ENCODE measurements at regions not wholly inside any gene's neighbourhood (a gene's known extent, or its start where the extent isn't known, plus 50 kb on each side); places are given as distances from the start of the nearest gene placed in this dataset.

DNA sequence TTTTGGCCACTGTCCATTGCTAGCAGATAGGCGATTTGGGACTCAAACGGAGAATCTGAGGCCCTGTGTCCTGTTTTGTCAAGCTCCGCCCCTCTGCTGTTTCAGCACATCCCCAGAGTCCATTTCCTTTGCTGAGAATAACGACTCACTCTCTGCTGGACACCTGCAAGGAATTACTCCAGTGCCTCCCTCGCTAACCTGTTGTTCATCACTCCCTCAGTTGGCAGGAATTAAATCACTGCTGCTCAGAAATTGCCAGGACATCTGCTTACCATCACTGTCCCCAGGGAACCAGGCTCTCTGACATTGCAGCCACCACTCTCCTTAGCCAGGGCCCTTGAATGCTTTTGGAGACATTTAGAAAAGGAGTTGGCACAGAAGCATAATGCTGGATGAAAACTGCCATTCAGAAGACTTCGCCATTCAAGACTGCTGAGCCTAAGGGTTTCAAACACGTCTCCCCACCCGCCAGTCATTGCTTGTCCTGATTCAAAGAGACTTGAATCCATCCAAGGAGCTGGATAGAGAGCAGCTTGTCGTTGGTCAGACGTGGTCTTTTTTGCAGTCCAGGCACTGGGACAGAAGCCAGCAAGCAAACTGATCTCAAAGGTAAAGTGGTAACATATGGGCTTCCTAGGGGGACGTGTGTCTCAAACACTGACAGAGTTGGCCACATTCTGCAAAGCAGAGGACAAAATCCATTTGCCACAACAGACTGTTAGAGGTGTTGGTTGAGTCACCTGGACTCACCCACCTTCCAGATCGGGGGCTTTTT is 155.3 kb downstream of the UXS1 start:
- no peaks in the 10 kb centered on the region for H3K9me3 Mint-ChIP-seq (ENCODE audit: insufficient read depth)
- Histone ChIP-seq H4K20me1 (ENCODE audit: control insufficient read depth, insufficient read depth, low read length, poor library complexity, severe bottlenecking) (no peaks in the 10 kb centered on the region), H3K36me3 (replicated peaks in 1 of 2; ENCODE audit: control extremely low read depth in 1 of 2, control insufficient read depth in 1 of 2, extremely low read depth in 1 of 2, insufficient read depth in 2 of 2, low read length in 1 of 2) (no peaks in the 10 kb centered on the region), H3K4me3 (ENCODE audit: control extremely low read depth in 1 of 5, extremely low read depth in 1 of 5, insufficient read depth in 1 of 5, low read depth in 2 of 5, low read length in 4 of 5) (no peak overlapping the region), H3K9ac (ENCODE audit: low read length) (no peak overlapping the region), H3K27me3 (replicated peaks in 1 of 4; ENCODE audit: control extremely low read depth in 1 of 4, control insufficient read depth in 3 of 4, insufficient read depth in 4 of 4, low read length in 3 of 4) (no peaks in the 10 kb centered on the region), H3K9me3 (ENCODE audit: control extremely low read depth in 1 of 3, control insufficient read depth in 2 of 3, insufficient read depth in 1 of 3, low read length in 2 of 3) (no peaks in the 10 kb centered on the region), H3K27ac (ENCODE audit: low read length in 2 of 2) (no peak overlapping the region), H2AFZ (ENCODE audit: insufficient read depth, low read depth, low read length, poor library complexity, severe bottlenecking) (no peak overlapping the region), H3K79me2 (ENCODE audit: control insufficient read depth, insufficient read depth, low read length) (no peaks in the 10 kb centered on the region), H3K4me2 (replicated peaks; ENCODE audit: low read depth, low read length, poor library complexity, severe bottlenecking) (no peak overlapping the region), H3K4me1 (ENCODE audit: control insufficient read depth in 2 of 2, insufficient read depth in 2 of 2, low read length in 2 of 2) (no peaks in the 10 kb centered on the region)
- H3K4me1 Mint-ChIP-seq: no peaks in the 10 kb centered on the region
- no peak overlapping the region for H3K27ac Mint-ChIP-seq
- POLR2A ChIA-PET: no interaction called here
- intact Hi-C loops (cut with micrococcal nuclease): no loop called here
- 74% methylated on average over 10 of the region's 12 CpGs for WGBS (ENCODE audit: insufficient coverage)
- ATAC-seq (ENCODE audit: low read depth) (no peak), DNase-seq (no peak)
- no peak overlapping the region for H3K4me3 Mint-ChIP-seq
- CTCF ChIA-PET: no interaction called here
- peaks cover 3% of the 10 kb centered on the region for H3K27me3 Mint-ChIP-seq
- TF ChIP-seq, protein P1, sequence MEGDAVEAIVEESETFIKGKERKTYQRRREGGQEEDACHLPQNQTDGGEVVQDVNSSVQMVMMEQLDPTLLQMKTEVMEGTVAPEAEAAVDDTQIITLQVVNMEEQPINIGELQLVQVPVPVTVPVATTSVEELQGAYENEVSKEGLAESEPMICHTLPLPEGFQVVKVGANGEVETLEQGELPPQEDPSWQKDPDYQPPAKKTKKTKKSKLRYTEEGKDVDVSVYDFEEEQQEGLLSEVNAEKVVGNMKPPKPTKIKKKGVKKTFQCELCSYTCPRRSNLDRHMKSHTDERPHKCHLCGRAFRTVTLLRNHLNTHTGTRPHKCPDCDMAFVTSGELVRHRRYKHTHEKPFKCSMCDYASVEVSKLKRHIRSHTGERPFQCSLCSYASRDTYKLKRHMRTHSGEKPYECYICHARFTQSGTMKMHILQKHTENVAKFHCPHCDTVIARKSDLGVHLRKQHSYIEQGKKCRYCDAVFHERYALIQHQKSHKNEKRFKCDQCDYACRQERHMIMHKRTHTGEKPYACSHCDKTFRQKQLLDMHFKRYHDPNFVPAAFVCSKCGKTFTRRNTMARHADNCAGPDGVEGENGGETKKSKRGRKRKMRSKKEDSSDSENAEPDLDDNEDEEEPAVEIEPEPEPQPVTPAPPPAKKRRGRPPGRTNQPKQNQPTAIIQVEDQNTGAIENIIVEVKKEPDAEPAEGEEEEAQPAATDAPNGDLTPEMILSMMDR (IDR thresholded peaks at IDR 0.05): no peak
- no peak for TF ChIP-seq EZH2 (IDR thresholded peaks at IDR 0.05; ENCODE audit: borderline replicate concordance, insufficient read depth, low read depth, low read length, poor library complexity, severe bottlenecking)

DNA sequence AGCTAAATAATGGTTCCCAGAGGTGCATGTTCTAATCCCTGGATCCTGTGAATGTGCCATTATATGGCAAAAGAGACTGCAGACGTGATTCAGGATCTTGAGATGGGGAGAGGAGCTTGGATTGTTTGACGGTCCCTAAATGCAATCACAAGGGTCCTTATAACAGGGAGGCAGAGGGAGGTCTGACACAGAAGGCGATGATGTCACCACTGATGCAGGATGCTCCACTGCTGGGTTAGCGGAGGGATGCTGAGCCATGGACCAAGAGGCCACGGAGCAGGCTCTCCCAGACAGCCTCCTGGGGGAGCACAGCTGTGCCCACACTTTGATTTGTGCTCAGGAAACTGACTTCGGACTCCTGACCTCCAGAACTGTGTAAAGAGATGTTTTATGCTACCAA is 156.2 kb downstream of the UXS1 start:
- Mint-ChIP-seq H3K4me3 (no peak overlapping the region), H3K4me1 (no peaks in the 10 kb centered on the region), H3K9me3 (ENCODE audit: insufficient read depth) (peaks cover 5% of the 10 kb centered on the region), H3K27me3 (peaks cover 3% of the 10 kb centered on the region), H3K27ac (no peak overlapping the region)
- H4K20me1 ChIP-seq (ENCODE audit: control insufficient read depth, insufficient read depth, low read length, poor library complexity, severe bottlenecking): no peaks in the 10 kb centered on the region
- no peak for ATAC-seq (ENCODE audit: low read depth)
- intact Hi-C loops (cut with micrococcal nuclease): no loop called here
- TF ChIP-seq EZH2 (IDR thresholded peaks at IDR 0.05; ENCODE audit: borderline replicate concordance, insufficient read depth, low read depth, low read length, poor library complexity, severe bottlenecking): no peak
- TF ChIP-seq, protein P1 (IDR thresholded peaks at IDR 0.05): no peak
- H3K27ac ChIP-seq (ENCODE audit: low read length in 2 of 2): no peak overlapping the region
- no peak overlapping the region for H3K4me2 ChIP-seq (replicated peaks; ENCODE audit: low read depth, low read length, poor library complexity, severe bottlenecking)
- CTCF ChIA-PET: interaction anchor here (1.9 kb wide), 1 partner anchor 461 kb away, joined by 4 read pairs; no protein-coding TSS in a partner anchor
- POLR2A ChIA-PET: no interaction called here
- no peaks in the 10 kb centered on the region for H3K9me3 ChIP-seq (ENCODE audit: control extremely low read depth in 1 of 3, control insufficient read depth in 2 of 3, insufficient read depth in 1 of 3, low read length in 2 of 3)
- H3K4me1 ChIP-seq (ENCODE audit: control insufficient read depth in 2 of 2, insufficient read depth in 2 of 2, low read length in 2 of 2): no peaks in the 10 kb centered on the region
- no peaks in the 10 kb centered on the region for H3K27me3 ChIP-seq (replicated peaks in 1 of 4; ENCODE audit: control extremely low read depth in 1 of 4, control insufficient read depth in 3 of 4, insufficient read depth in 4 of 4, low read length in 3 of 4)
- no peaks in the 10 kb centered on the region for H3K36me3 ChIP-seq (replicated peaks in 1 of 2; ENCODE audit: control extremely low read depth in 1 of 2, control insufficient read depth in 1 of 2, extremely low read depth in 1 of 2, insufficient read depth in 2 of 2, low read length in 1 of 2)
- no peak for DNase-seq
- 82% methylated on average over 5 of the region's 6 CpGs for WGBS (ENCODE audit: insufficient coverage)
- no peaks in the 10 kb centered on the region for H3K79me2 ChIP-seq (ENCODE audit: control insufficient read depth, insufficient read depth, low read length)
- no peak overlapping the region for H3K4me3 ChIP-seq (ENCODE audit: control extremely low read depth in 1 of 5, extremely low read depth in 1 of 5, insufficient read depth in 1 of 5, low read depth in 2 of 5, low read length in 4 of 5)
- no peak overlapping the region for H3K9ac ChIP-seq (ENCODE audit: low read length)
- no peak overlapping the region for H2AFZ ChIP-seq (ENCODE audit: insufficient read depth, low read depth, low read length, poor library complexity, severe bottlenecking)
